Naive thymus-derived CD4-positive, alpha-beta T cell (primary cell): ENCODE measurements at regions not wholly inside any gene's neighbourhood (a gene's known extent, or its start where the extent isn't known, plus 50 kb on each side); places are given as distances from the start of the nearest gene placed in this dataset.

Experiments used
- ATAC-seq: fragments of 150-1000 bp; cut with Tn5 transposase; 2 replicates; pipeline ENCODE4 v1.10.0; 2021; ENCODE audit warnings: mild to moderate bottlenecking, moderate library complexity
- CTCF ChIA-PET: fragments of 350-600 bp; sonication (Branson Sonifier 250); formaldehyde crosslinking; loops from one replicate; lab custom pipeline; 2021; ENCODE audit warnings: antibody characterized with exemption; lab: Charles Lee
- POLR2A ChIA-PET: fragments of 350-600 bp; sonication (Branson Sonifier 250); formaldehyde crosslinking; loops from one replicate; lab custom pipeline; 2021; ENCODE audit warnings: antibody characterized with exemption, inconsistent platforms; lab: Charles Lee
- DNase-seq, 9 donors: peaks; one replicate each; pipeline versions ENCODE4 v3.0.0 to v3.0.0-alpha.2; 2020 to 2022; ENCODE audit warnings: mixed read lengths in 1 of 9
- H3K27ac ChIP-seq: one replicate; pipeline ENCODE4 v1.7.0; 2013; ENCODE audit warnings: mild to moderate bottlenecking, low read depth, low read length, moderate library complexity
- H3K27me3 ChIP-seq, 2 donors: one replicate each; pipeline ENCODE4 v1.7.0; 2013; ENCODE audit warnings: low read length in 2 of 2, mild to moderate bottlenecking in 2 of 2, moderate library complexity in 2 of 2; ENCODE audit not compliant: control insufficient read depth in 2 of 2, insufficient read depth in 2 of 2
- H3K36me3 ChIP-seq, 3 experiments: 1 replicate in 2 of 3; 2 replicates in 1 of 3; pipeline ENCODE4 v1.7.0; 2013; ENCODE audit warnings: low read length in 3 of 3, mild to moderate bottlenecking in 3 of 3, moderate library complexity in 1 of 3; ENCODE audit not compliant: insufficient read depth in 3 of 3, control insufficient read depth in 2 of 3
- H3K4me1 ChIP-seq, 2 donors: one replicate each; pipeline ENCODE4 v1.7.0; 2013; ENCODE audit warnings: low read length in 2 of 2, mild to moderate bottlenecking in 2 of 2, moderate library complexity in 1 of 2; ENCODE audit not compliant: control insufficient read depth in 2 of 2, insufficient read depth in 2 of 2
- H3K4me3 ChIP-seq: 2 replicates; pipeline ENCODE4 v1.7.0; 2013; ENCODE audit warnings: mild to moderate bottlenecking, low read length
- H3K9me3 ChIP-seq, 3 experiments: 1 replicate in 2 of 3; 2 replicates in 1 of 3; pipeline ENCODE4 v1.7.0; 2013; ENCODE audit warnings: low read length in 3 of 3; ENCODE audit not compliant: control insufficient read depth in 2 of 3
- H3K27ac Mint-ChIP-seq, 9 donors: one replicate each; pipeline ENCODE4 v1.8.0; 2020 to 2022; ENCODE audit warnings: mixed read lengths in 9 of 9, mild to moderate bottlenecking in 8 of 9, moderate library complexity in 5 of 9, inconsistent platforms in 2 of 9
- H3K27me3 Mint-ChIP-seq, 5 donors: one replicate each; pipeline ENCODE4 v1.8.0; 2021 to 2022; ENCODE audit warnings: mixed read lengths in 5 of 5, mild to moderate bottlenecking in 1 of 5
- H3K36me3 Mint-ChIP-seq, 5 donors: one replicate each; pipeline ENCODE4 v1.8.0; 2020 to 2022; ENCODE audit warnings: mixed read lengths in 5 of 5, mild to moderate bottlenecking in 3 of 5, inconsistent platforms in 1 of 5
- H3K4me1 Mint-ChIP-seq, 7 donors: one replicate each; pipeline ENCODE4 v1.8.0; 2020 to 2022; ENCODE audit warnings: mixed read lengths in 7 of 7, mild to moderate bottlenecking in 3 of 7, inconsistent platforms in 1 of 7
- H3K4me3 Mint-ChIP-seq, 10 donors: one replicate each; pipeline ENCODE4 v1.8.0; 2020 to 2022; ENCODE audit warnings: mild to moderate bottlenecking in 10 of 10, mixed read lengths in 10 of 10, moderate library complexity in 6 of 10, inconsistent platforms in 2 of 10
- H3K9me3 Mint-ChIP-seq, 11 donors: one replicate each; pipeline ENCODE4 v1.8.0; 2020 to 2022; ENCODE audit warnings: mixed read lengths in 11 of 11, mild to moderate bottlenecking in 4 of 11, inconsistent platforms in 1 of 11, moderate library complexity in 1 of 11
- intact Hi-C, 2 donors: fragments of 100-400 bp; cut with micrococcal nuclease; formaldehyde crosslinking; loops; one replicate each; pipeline ENCODE4 v1.15.1; 2023

- Histone ChIP-seq H3K27me3 (no peaks in the 10 kb centered on the region), H3K27ac (no peak overlapping the region), H3K36me3 (no peaks in the 10 kb centered on the region), H3K4me3 (no peak overlapping the region), H3K9me3 (no peaks in the 10 kb centered on the region), H3K4me1 (no peaks in the 10 kb centered on the region)
- Mint-ChIP-seq H3K9me3 (peaks cover 0 to 1% (median 0%) of the 10 kb centered on the region in 11 donors), H3K27ac (no peak overlapping the region), H3K4me3 (no peak overlapping the region), H3K36me3 (no peaks in the 10 kb centered on the region), H3K27me3 (peaks cover 0 to 22% (median 14%) of the 10 kb centered on the region in 5 donors), H3K4me1 (peaks cover 4 to 10% (median 9%) of the 10 kb centered on the region in 7 donors)
- DNase-seq (no peak), ATAC-seq (no peak)
- intact Hi-C loops = no loop called here
- CTCF ChIA-PET = no interaction called here
- POLR2A ChIA-PET = no interaction called here
Observed at GRCh38 chr14:103258211-103258610, 75.8 kb upstream of the EIF5 start.

GRCh38 chr14:103259184-103259583 is 74.9 kb upstream of the EIF5 start:
- intact Hi-C loops = no loop called here
- Mint-ChIP-seq H3K27me3 (peaks cover 0 to 27% (median 18%) of the 10 kb centered on the region in 5 donors), H3K4me3 (peak overlapping the region in 1 of 10 donors; percentile 19), H3K9me3 (peaks cover 0 to 1% (median 0%) of the 10 kb centered on the region in 11 donors), H3K27ac (no peak overlapping the region), H3K4me1 (peaks cover 4 to 10% (median 9%) of the 10 kb centered on the region in 7 donors), H3K36me3 (no peaks in the 10 kb centered on the region)
- Histone ChIP-seq H3K9me3 (no peaks in the 10 kb centered on the region), H3K27ac (no peak overlapping the region), H3K27me3 (no peaks in the 10 kb centered on the region), H3K36me3 (no peaks in the 10 kb centered on the region), H3K4me1 (no peaks in the 10 kb centered on the region), H3K4me3 (no peak overlapping the region)
- DNase-seq (no peak), ATAC-seq (no peak)
- ChIA-PET POLR2A (no interaction called here), CTCF (no interaction called here)

GRCh38 chr14:103259801-103260628 is 74.0 kb upstream of the EIF5 start:
- Mint-ChIP-seq H3K27me3 (peaks cover 2 to 30% (median 22%) of the 10 kb centered on the region in 5 donors), H3K4me3 (peak overlapping the region in 9 of 10 donors; percentile 37 to 78 (median 66)), H3K36me3 (no peaks in the 10 kb centered on the region), H3K4me1 (peaks cover 4 to 10% (median 9%) of the 10 kb centered on the region in 7 donors), H3K27ac (peak overlapping the region in 1 of 9 donors; percentile 76), H3K9me3 (peaks cover 0 to 1% (median 0%) of the 10 kb centered on the region in 11 donors)
- intact Hi-C loops = no loop called here
- ATAC-seq (no peak), DNase-seq (no peak)
- Histone ChIP-seq H3K9me3 (no peaks in the 10 kb centered on the region), H3K27ac (no peak overlapping the region), H3K4me1 (no peaks in the 10 kb centered on the region), H3K36me3 (no peaks in the 10 kb centered on the region), H3K27me3 (no peaks in the 10 kb centered on the region), H3K4me3 (peak overlapping the region; percentile 16)
- ChIA-PET CTCF (no interaction called here), POLR2A (no interaction called here)

GRCh38 chr14:103260629-103261124 is 73.4 kb upstream of the EIF5 start:
- H3K27me3 Mint-ChIP-seq = peaks cover 8 to 36% (median 25%) of the 10 kb centered on the region in 5 donors
- H3K27ac ChIP-seq = no peak overlapping the region
- H3K4me1 Mint-ChIP-seq = peaks cover 4 to 10% (median 9%) of the 10 kb centered on the region in 7 donors
- no peaks in the 10 kb centered on the region for H3K27me3 ChIP-seq
- intact Hi-C loops = no loop called here
- no peaks in the 10 kb centered on the region for H3K36me3 ChIP-seq
- no peaks in the 10 kb centered on the region for H3K9me3 ChIP-seq
- ChIA-PET POLR2A (no interaction called here), CTCF (no interaction called here)
- ATAC-seq (no peak), DNase-seq (no peak)
- peaks cover 0 to 1% (median 0%) of the 10 kb centered on the region in 11 donors for H3K9me3 Mint-ChIP-seq
- peak overlapping the region; percentile 16 for H3K4me3 ChIP-seq
- H3K27ac Mint-ChIP-seq = peak overlapping the region in 1 of 9 donors; percentile 76
- H3K4me3 Mint-ChIP-seq = peak overlapping the region in 9 of 10 donors; percentile 37 to 78 (median 66)
- H3K4me1 ChIP-seq = no peaks in the 10 kb centered on the region
- no peaks in the 10 kb centered on the region for H3K36me3 Mint-ChIP-seq

- Mint-ChIP-seq H3K27ac (no peak overlapping the region), H3K9me3 (peaks cover 0 to 1% (median 0%) of the 10 kb centered on the region in 11 donors), H3K36me3 (no peaks in the 10 kb centered on the region), H3K4me3 (no peak overlapping the region), H3K4me1 (peaks cover 0 to under 1% (median 0%) of the 10 kb centered on the region in 7 donors), H3K27me3 (peaks cover 50 to 71% (median 52%) of the 10 kb centered on the region in 5 donors)
- intact Hi-C loops = no loop called here
- ChIA-PET POLR2A (no interaction called here), CTCF (no interaction called here)
- Histone ChIP-seq H3K36me3 (no peaks in the 10 kb centered on the region), H3K4me1 (no peaks in the 10 kb centered on the region), H3K27me3 (no peaks in the 10 kb centered on the region), H3K4me3 (no peak overlapping the region), H3K9me3 (no peaks in the 10 kb centered on the region), H3K27ac (no peak overlapping the region)
- DNase-seq (no peak), ATAC-seq (no peak)
Observed at GRCh38 chr14:103267226-103267910, 66.7 kb upstream of the EIF5 start.

GRCh38 chr14:103271189-103271588 is 62.8 kb upstream of the EIF5 start:
- Mint-ChIP-seq H3K9me3 (peaks cover 0 to 10% (median 0%) of the 10 kb centered on the region in 11 donors), H3K4me3 (no peak overlapping the region), H3K27me3 (peaks cover 50 to 78% (median 58%) of the 10 kb centered on the region in 5 donors), H3K4me1 (peaks cover 0 to 8% (median 3%) of the 10 kb centered on the region in 7 donors), H3K27ac (no peak overlapping the region), H3K36me3 (peaks cover 0 to 5% (median 0%) of the 10 kb centered on the region in 5 donors)
- DNase-seq (no peak), ATAC-seq (no peak)
- H3K36me3 ChIP-seq = no peaks in the 10 kb centered on the region
- no peaks in the 10 kb centered on the region for H3K4me1 ChIP-seq
- CTCF ChIA-PET = no interaction called here
- H3K27me3 ChIP-seq = no peaks in the 10 kb centered on the region
- no peaks in the 10 kb centered on the region for H3K9me3 ChIP-seq
- POLR2A ChIA-PET = interaction anchor here (0.7 kb wide), 1 partner anchor 40 kb away, joined by 3 read pairs; no protein-coding TSS in a partner anchor
- no peak overlapping the region for H3K27ac ChIP-seq
- no peak overlapping the region for H3K4me3 ChIP-seq
- intact Hi-C loops = no loop called here
